A673 (cell line): ENCODE measurements at regions not wholly inside any gene's neighbourhood (a gene's known extent, or its start where the extent isn't known, plus 50 kb on each side); places are given as distances from the start of the nearest gene placed in this dataset.

Experiments
- BruUV-seq: library from RNA; stranded (reverse); fragments of 400-500 nt; replicated peaks from 2 replicates; lab custom pipeline; 2021; lab: Mats Ljungman, UMichigan
- CTCF ChIA-PET: fragments of 300-600 bp; sonication (Branson Sonifier 250); formaldehyde crosslinking; loops from one replicate; lab custom pipeline; 2022; ENCODE audit warnings: antibody characterized with exemption; lab: Charles Lee
- POLR2A ChIA-PET: fragments of 300-600 bp; sonication (Branson Sonifier 250); formaldehyde crosslinking; loops from one replicate; lab custom pipeline; 2022; ENCODE audit warnings: antibody characterized with exemption; ENCODE audit not compliant: low non-redundant PET; lab: Charles Lee
- DNase-seq: peaks from one replicate; pipeline ENCODE4 v3.0.0-alpha.2; 2015; ENCODE audit warnings: low spot score
- H3K27ac ChIP-seq: fragments of 200-600 bp; sonication (generic); 2 replicates; pipeline ENCODE4 v1.5.1; 2016; ENCODE audit warnings: mixed run types, low read depth, mild to moderate bottlenecking, mixed read lengths, antibody characterized with exemption, low read length; ENCODE audit not compliant: poor library complexity, severe bottlenecking
- H3K27me3 ChIP-seq: fragments of 200-600 bp; sonication (generic); replicated peaks from 2 replicates; pipeline ENCODE4 v1.6.1; 2017; ENCODE audit warnings: mixed run types, low read depth, mild to moderate bottlenecking, mixed read lengths, antibody characterized with exemption, low read length; ENCODE audit not compliant: insufficient read depth, poor library complexity
- H3K36me3 ChIP-seq: fragments of 200-600 bp; sonication (generic); 2 replicates; pipeline ENCODE4 v1.6.1; 2016; ENCODE audit warnings: mixed run types, mild to moderate bottlenecking, mixed read lengths, antibody characterized with exemption, low read length; ENCODE audit not compliant: insufficient read depth, poor library complexity, severe bottlenecking
- H3K4me1 ChIP-seq: fragments of 200-600 bp; sonication (generic); 2 replicates; pipeline ENCODE4 v1.6.1; 2017; ENCODE audit warnings: mixed run types, mild to moderate bottlenecking, mixed read lengths, antibody characterized with exemption, low read length; ENCODE audit not compliant: insufficient read depth, poor library complexity, severe bottlenecking
- H3K4me3 ChIP-seq: fragments of 200-600 bp; sonication (generic); 2 replicates; pipeline ENCODE4 v1.5.1; 2016; ENCODE audit warnings: low read depth, mixed run types, mild to moderate bottlenecking, mixed read lengths, low read length; ENCODE audit not compliant: poor library complexity, severe bottlenecking
- H3K9me3 ChIP-seq: fragments of 200-600 bp; sonication (generic); 2 replicates; pipeline ENCODE4 v1.6.1; 2016; ENCODE audit warnings: mixed run types, low read depth, mild to moderate bottlenecking, mixed read lengths, antibody characterized with exemption, low read length; ENCODE audit not compliant: poor library complexity, severe bottlenecking
- CTCF ChIP-seq: fragments of 300-800, 200-600 bp; sonication (generic); conservative IDR thresholded peaks from 2 replicates; pipeline ENCODE4 v1.5.1; 2017; ENCODE audit warnings: low read depth, mild to moderate bottlenecking, antibody characterized with exemption, low read length, moderate library complexity, mixed read lengths
- EZH2 ChIP-seq: fragments of 200-600 bp; sonication (generic); IDR thresholded peaks from 2 replicates; pipeline ENCODE4 v1.6.1; 2017; ENCODE audit warnings: borderline replicate concordance, low read depth, mild to moderate bottlenecking, mixed read lengths, antibody characterized with exemption, low read length; ENCODE audit not compliant: poor library complexity, severe bottlenecking
- intact Hi-C: fragments of 100-400 bp; cut with micrococcal nuclease; formaldehyde crosslinking; loops from one replicate; pipeline ENCODE4 v1.10.0; 2022; ENCODE audit not compliant: unreplicated experiment

DNA sequence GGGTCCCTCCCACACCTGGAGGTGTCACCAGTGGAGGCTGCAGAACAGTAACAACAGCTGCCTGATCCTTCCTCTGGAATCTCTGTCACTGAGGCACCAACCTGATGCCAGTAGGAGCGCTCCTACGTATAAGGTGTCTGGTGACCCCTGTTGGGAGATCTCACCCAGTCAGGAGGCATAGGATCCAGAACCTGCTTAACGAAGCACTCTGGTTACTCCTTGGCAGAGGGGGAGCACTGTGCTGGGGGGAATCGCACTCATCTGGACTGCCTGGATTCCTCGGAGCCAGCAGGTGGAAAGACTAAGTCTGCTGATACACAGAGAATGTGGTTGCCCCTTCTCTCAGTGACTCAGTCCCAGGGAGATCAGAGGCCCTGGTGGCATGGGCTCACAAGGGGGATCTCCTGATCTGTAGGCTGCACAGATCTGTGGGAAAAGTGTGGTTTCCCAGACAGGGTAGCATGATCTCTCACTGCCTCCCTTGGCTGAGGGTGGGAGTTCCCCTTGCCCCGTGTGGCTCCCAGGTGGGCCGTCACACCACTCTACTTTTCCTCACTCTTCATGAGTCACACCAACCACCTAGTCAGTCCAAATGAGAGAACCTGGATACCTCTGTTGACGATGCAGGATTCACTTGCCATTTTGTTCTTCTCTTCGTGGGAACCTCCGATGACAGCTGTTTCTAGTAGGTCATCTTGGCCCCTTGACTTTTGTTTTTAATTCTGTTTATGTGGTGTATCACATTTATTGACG lies 305.9 kb downstream of the IDS start:
- no peak for TF ChIP-seq EZH2
- TF ChIP-seq CTCF = no peak
- Histone ChIP-seq H3K9me3 (no peaks in the 10 kb centered on the region), H3K36me3 (no peaks in the 10 kb centered on the region), H3K4me3 (no peak overlapping the region), H3K27ac (no peak overlapping the region), H3K4me1 (no peaks in the 10 kb centered on the region), H3K27me3 (no peaks in the 10 kb centered on the region)
- ChIA-PET CTCF (no interaction called here), POLR2A (no interaction called here)
- intact Hi-C loops = no loop called here
- BruUV-seq = no TSS peak
- no peak for DNase-seq

DNA sequence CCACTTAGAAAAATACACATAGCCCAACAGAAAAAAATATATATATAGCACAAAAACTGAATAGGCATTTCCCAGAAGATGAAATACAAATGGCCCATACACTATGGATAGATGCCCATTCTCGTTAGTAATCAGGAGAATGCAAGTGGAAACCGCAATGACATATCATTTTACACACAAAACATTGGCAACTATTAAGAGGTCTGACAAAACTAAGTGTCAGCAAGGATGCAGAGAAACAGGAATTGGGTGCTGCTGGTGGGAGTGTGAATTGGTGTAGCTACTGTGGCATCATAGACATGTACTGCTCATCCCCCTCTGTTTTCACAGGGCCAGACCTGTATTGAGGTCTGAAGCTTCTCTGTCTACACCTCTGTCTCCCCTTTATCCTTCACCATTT lies 320.0 kb downstream of the IDS start:
- no peaks in the 10 kb centered on the region for H3K27me3 ChIP-seq
- H3K27ac ChIP-seq = no peak overlapping the region
- CTCF ChIA-PET = no interaction called here
- no peaks in the 10 kb centered on the region for H3K4me1 ChIP-seq
- intact Hi-C loops = no loop called here
- no peaks in the 10 kb centered on the region for H3K36me3 ChIP-seq
- BruUV-seq = no TSS peak
- TF ChIP-seq CTCF = no peak
- TF ChIP-seq EZH2 = no peak
- H3K9me3 ChIP-seq = no peaks in the 10 kb centered on the region
- DNase-seq = no peak
- H3K4me3 ChIP-seq = no peak overlapping the region
- POLR2A ChIA-PET = no interaction called here

- POLR2A ChIA-PET = no interaction called here
- Histone ChIP-seq H3K4me3 (no peak overlapping the region), H3K27ac (no peak overlapping the region), H3K4me1 (no peaks in the 10 kb centered on the region), H3K27me3 (no peaks in the 10 kb centered on the region), H3K36me3 (no peaks in the 10 kb centered on the region), H3K9me3 (no peaks in the 10 kb centered on the region)
- CTCF ChIA-PET = no interaction called here
- TF ChIP-seq EZH2 = no peak
- TF ChIP-seq CTCF = no peak
- no TSS peak for BruUV-seq
- no peak for DNase-seq
- intact Hi-C loops = no loop called here
Measured at GRCh38 chrX:149161435-149162088, 343.5 kb downstream of the IDS start.
